WERI-Rb-1 (cell line): ENCODE measurements at regions not wholly inside any gene's neighbourhood (a gene's known extent, or its start where the extent isn't known, plus 50 kb on each side); places are given as distances from the start of the nearest gene placed in this dataset.

Experiments
- DNase-seq: peaks from one replicate; pipeline ENCODE4 v3.0.0-alpha.2; 2020
- H3K27ac ChIP-seq: fragments of 250-450 bp; sonication (Bioruptor Pico); 2 replicates; pipeline ENCODE4 v1.5.1; 2020; ENCODE audit warnings: mild to moderate bottlenecking, moderate library complexity
- H3K27me3 ChIP-seq: fragments of 250-450 bp; sonication (Bioruptor Pico); 2 replicates; pipeline ENCODE4 v1.5.1; 2021; ENCODE audit warnings: mild to moderate bottlenecking, low read depth, moderate library complexity; ENCODE audit not compliant: insufficient read depth, severe bottlenecking
- H3K36me3 ChIP-seq: fragments of 250-450 bp; sonication (Bioruptor Pico); 2 replicates; pipeline ENCODE4 v1.5.1; 2020; ENCODE audit warnings: mild to moderate bottlenecking, moderate library complexity
- H3K4me3 ChIP-seq: 2 replicates; pipeline ENCODE4 v1.5.1; 2011; ENCODE audit warnings: low read depth, mild to moderate bottlenecking, control low read depth, low read length
- H3K9me3 ChIP-seq: fragments of 250-450 bp; sonication (Bioruptor Pico); 2 replicates; pipeline ENCODE4 v1.5.1; 2021; ENCODE audit warnings: mild to moderate bottlenecking, moderate library complexity; ENCODE audit not compliant: severe bottlenecking
- TF ChIP-seq, protein P1 (sequence below): IDR thresholded peaks from 2 replicates; pipeline ENCODE4 v1.5.1; 2011; ENCODE audit warnings: low read depth, mild to moderate bottlenecking, control low read depth, inconsistent platforms, low read length

DNA sequence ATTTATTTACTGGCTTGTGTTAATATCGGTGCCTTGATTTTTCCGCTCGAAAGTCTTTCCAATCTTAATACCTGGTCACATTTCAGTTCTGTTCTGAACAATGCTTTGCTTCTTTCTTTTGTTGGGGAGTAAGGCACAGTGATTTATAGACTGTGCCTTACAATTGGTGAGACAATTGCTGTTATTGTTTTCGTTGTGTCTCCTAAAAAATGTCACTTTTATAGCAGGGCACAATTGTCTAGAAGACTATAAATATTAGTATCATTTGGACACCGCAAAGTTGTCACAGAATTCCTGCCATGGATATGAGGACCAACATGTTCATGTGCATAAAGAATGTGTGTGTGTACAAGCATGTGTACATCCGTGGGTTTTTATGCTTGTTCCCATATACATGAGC, 231.9 kb downstream of the INSIG2 start:
- H3K4me3 ChIP-seq, result no peak overlapping the region
- H3K27ac ChIP-seq, result no peak overlapping the region
- H3K27me3 ChIP-seq, result peaks cover 87% of the 10 kb centered on the region
- TF ChIP-seq, protein P1, sequence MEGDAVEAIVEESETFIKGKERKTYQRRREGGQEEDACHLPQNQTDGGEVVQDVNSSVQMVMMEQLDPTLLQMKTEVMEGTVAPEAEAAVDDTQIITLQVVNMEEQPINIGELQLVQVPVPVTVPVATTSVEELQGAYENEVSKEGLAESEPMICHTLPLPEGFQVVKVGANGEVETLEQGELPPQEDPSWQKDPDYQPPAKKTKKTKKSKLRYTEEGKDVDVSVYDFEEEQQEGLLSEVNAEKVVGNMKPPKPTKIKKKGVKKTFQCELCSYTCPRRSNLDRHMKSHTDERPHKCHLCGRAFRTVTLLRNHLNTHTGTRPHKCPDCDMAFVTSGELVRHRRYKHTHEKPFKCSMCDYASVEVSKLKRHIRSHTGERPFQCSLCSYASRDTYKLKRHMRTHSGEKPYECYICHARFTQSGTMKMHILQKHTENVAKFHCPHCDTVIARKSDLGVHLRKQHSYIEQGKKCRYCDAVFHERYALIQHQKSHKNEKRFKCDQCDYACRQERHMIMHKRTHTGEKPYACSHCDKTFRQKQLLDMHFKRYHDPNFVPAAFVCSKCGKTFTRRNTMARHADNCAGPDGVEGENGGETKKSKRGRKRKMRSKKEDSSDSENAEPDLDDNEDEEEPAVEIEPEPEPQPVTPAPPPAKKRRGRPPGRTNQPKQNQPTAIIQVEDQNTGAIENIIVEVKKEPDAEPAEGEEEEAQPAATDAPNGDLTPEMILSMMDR, result no peak
- DNase-seq, result no peak
- no peaks in the 10 kb centered on the region for H3K9me3 ChIP-seq
- H3K36me3 ChIP-seq, result no peaks in the 10 kb centered on the region

DNA sequence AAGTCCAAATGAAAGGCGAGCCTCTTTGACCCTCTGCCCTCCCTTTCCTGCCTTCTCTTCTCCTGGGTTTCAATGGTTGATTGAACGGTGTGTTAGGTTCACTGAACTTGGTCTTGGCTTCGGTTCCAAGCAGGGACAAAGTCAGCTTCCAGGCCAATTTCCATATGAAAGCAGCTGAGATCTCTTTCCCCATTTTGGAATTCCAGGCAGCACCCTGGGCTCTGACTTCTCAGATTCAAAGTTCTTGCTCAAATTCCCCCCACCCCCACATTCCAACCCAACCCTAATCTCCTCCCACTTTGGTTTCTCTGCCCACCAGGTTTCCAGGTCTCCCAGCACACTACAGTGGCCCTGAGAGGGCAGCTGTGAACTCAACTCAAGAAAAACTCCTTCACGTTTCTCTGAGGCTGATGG, 231.0 kb downstream of the INSIG2 start:
- Histone ChIP-seq H3K4me3 (no peak overlapping the region), H3K27me3 (peaks cover 80% of the 10 kb centered on the region), H3K9me3 (no peaks in the 10 kb centered on the region), H3K27ac (no peak overlapping the region), H3K36me3 (no peaks in the 10 kb centered on the region)
- DNase-seq, result no peak
- TF ChIP-seq, protein P1, result no peak

DNA sequence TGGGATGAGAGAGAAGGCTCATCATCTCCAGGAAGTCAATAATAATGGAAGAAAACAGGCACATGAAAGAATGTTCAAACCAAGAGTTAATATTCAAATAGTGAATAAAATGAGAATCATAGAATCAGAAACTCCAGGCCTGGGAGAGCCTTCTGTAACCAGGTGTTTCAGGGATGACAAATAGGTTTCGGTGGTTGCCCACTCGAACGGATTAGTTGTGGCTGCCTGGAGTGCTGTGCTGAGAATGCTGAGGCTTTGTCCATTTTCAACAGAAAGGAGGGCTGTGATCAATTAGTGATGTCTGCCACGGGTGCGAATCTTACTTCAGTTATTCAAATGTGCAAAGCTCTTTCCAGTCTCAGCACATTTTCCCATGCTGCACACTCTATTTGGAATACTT, 227.3 kb downstream of the INSIG2 start:
- Histone ChIP-seq H3K4me3 (no peak overlapping the region), H3K27ac (no peak overlapping the region), H3K27me3 (peaks cover 73% of the 10 kb centered on the region), H3K9me3 (no peaks in the 10 kb centered on the region), H3K36me3 (no peaks in the 10 kb centered on the region)
- no peak for DNase-seq
- TF ChIP-seq, protein P1, result no peak

- no peak overlapping the region for H3K4me3 ChIP-seq
- no peaks in the 10 kb centered on the region for H3K9me3 ChIP-seq
- no peak for DNase-seq
- no peaks in the 10 kb centered on the region for H3K36me3 ChIP-seq
- TF ChIP-seq, protein P1, result no peak
- peaks cover 75% of the 10 kb centered on the region for H3K27me3 ChIP-seq
- no peak overlapping the region for H3K27ac ChIP-seq
Measured at GRCh38 chr2:118312969-118313756, 224.9 kb downstream of the INSIG2 start.

GRCh38 chr2:118310681-118311429, 222.6 kb downstream of the INSIG2 start:
- H3K27me3 ChIP-seq, result peaks cover 73% of the 10 kb centered on the region
- no peak overlapping the region for H3K27ac ChIP-seq
- no peak for DNase-seq
- TF ChIP-seq, protein P1, result no peak
- no peak overlapping the region for H3K4me3 ChIP-seq
- no peaks in the 10 kb centered on the region for H3K9me3 ChIP-seq
- no peaks in the 10 kb centered on the region for H3K36me3 ChIP-seq
